ENCODE measurements at regions not wholly inside any gene's neighbourhood (a gene's known extent, or its start where the extent isn't known, plus 50 kb on each side); places are given as distances from the start of the nearest gene placed in this dataset.

DNA sequence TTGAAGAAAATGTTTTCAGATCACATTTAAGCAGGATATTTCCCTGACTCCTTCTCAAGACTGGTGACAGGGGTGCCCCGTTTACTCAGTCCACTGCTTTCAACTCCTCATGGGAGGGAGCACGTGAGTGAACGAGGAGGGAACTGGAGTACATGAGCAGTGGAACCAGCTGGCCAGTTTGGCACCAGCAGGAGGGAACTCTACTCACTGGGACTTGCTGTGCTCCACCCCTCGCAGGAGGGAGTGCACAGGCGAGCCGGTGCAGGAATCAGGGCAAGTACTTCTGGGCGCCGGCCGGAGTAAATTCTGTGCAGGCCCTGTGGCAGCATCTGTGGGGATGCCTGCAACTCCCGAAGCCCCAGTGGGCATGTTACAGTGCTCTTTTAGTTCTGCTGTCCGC lies 1941.1 kb upstream of the C9orf72 start:
- Histone ChIP-seq H3K4me1 (ENCODE audit: insufficient read depth, low read length) (no peaks in the 10 kb centered on the region), H3K4me3 (replicated peaks in 1 of 3; ENCODE audit: insufficient read depth in 1 of 3, low read depth in 2 of 3, low read length in 3 of 3) (no peak overlapping the region), H3K9ac (ENCODE audit: insufficient read depth, low read depth, low read length) (no peak overlapping the region), H3K27ac (ENCODE audit: extremely low read length, insufficient read depth, low read length) (no peak overlapping the region), H3K9me3 (ENCODE audit: low read length) (no peaks in the 10 kb centered on the region), H3K36me3 (replicated peaks in 1 of 2; ENCODE audit: control insufficient read depth in 1 of 2, insufficient read depth in 2 of 2, low read length in 2 of 2) (no peaks in the 10 kb centered on the region), H3K79me2 (ENCODE audit: insufficient read depth, low read length) (no peaks in the 10 kb centered on the region), H3K27me3 (ENCODE audit: control insufficient read depth in 1 of 2, insufficient read depth in 2 of 2, low read length in 2 of 2) (no peaks in the 10 kb centered on the region), H3K4me2 (ENCODE audit: low read depth, low read length) (no peak overlapping the region), H2AFZ (ENCODE audit: low read length) (no peak overlapping the region), H4K20me1 (ENCODE audit: insufficient read depth, low read length) (no peaks in the 10 kb centered on the region)
- ChIA-PET POLR2A (no interaction called here), CTCF (ENCODE audit: low intra/inter-chr PET ratio, low total read pairs) (no interaction called here)
- no TSS peak for BruUV-seq (replicated peaks)
- intact Hi-C loops (cut with micrococcal nuclease; ENCODE audit: unreplicated experiment) (no loop called here), in situ Hi-C loops (cut with HindIII; ENCODE audit: extremely low pct_ligation_motif_present, low pct_unique_long_range_greater_than_20kb) (no loop called here)
- no peak for TF ChIP-seq SMAD3 (CRISPR knock-in tag; IDR thresholded peaks at IDR 0.05)
- no peak for TF ChIP-seq ZNF589 (CRISPR knock-in tag; conservative IDR thresholded peaks at IDR 0.05)
- no peak for TF ChIP-seq NFRKB (IDR thresholded peaks at IDR 0.05)
- TF ChIP-seq, protein P1, sequence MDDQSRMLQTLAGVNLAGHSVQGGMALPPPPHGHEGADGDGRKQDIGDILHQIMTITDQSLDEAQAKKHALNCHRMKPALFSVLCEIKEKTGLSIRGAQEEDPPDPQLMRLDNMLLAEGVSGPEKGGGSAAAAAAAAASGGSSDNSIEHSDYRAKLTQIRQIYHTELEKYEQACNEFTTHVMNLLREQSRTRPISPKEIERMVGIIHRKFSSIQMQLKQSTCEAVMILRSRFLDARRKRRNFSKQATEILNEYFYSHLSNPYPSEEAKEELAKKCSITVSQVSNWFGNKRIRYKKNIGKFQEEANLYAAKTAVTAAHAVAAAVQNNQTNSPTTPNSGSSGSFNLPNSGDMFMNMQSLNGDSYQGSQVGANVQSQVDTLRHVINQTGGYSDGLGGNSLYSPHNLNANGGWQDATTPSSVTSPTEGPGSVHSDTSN (CRISPR knock-in tag; IDR thresholded peaks at IDR 0.05; ENCODE audit: borderline replicate concordance) = no peak
- TF ChIP-seq ZNF652 (CRISPR knock-in tag; IDR thresholded peaks at IDR 0.05; ENCODE audit: borderline replicate concordance, low read depth) = no peak
- no peak for TF ChIP-seq CENPT (CRISPR knock-in tag; IDR thresholded peaks at IDR 0.05; ENCODE audit: low read depth)
- TF ChIP-seq EZH2 (conservative IDR thresholded peaks at IDR 0.05; ENCODE audit: low read depth, low read length) = no peak
- TF ChIP-seq TBL1XR1 (IDR thresholded peaks at IDR 0.05; ENCODE audit: borderline replicate concordance, low read length, partially characterized antibody) = no peak
- no peak for TF ChIP-seq SNAPC2 (CRISPR knock-in tag; IDR thresholded peaks at IDR 0.05)
- no peak for TF ChIP-seq KDM5A (IDR thresholded peaks at IDR 0.05; ENCODE audit: borderline replicate concordance, low read length)
- no peak for TF ChIP-seq ZNF607 (CRISPR knock-in tag; IDR thresholded peaks at IDR 0.05; ENCODE audit: borderline replicate concordance)
- no peak for TF ChIP-seq ZNF737 (CRISPR knock-in tag; IDR thresholded peaks at IDR 0.05; ENCODE audit: borderline replicate concordance)
- 0% methylated on average over 3 of the region's 11 CpGs for WGBS (ENCODE audit: low lambda C conversion rate)
- DNase-seq (ENCODE audit: low spot score) = no peak
- FAIRE-seq = no peak
- ATAC-seq = 0 out of 3 replicates have a peak, but pooled peaks have one; percentile 32
